ENCODE measurements at regions not wholly inside any gene's neighbourhood (a gene's known extent, or its start where the extent isn't known, plus 50 kb on each side); places are given as distances from the start of the nearest gene placed in this dataset.

DNA sequence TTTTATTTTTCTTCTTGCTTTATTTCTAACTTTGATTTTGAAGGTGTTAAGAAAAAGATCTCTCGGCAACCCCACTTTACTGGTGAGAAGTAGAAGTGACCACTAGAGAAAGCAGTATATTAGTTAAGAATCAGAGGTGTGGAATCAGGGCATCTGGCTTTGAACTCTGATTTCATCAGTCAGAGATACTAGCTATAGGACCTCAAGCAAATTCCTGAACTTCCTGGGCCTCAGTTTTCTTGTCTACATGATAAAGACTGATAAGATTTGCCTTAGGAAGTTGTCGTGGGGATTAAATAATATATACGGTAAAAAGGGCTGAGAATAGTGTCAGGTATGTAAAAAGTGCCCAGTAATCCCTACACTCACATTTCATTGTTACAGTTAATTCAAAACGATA, 440.3 kb upstream of the CRIM1 start:
- no peak overlapping the region for H4K91ac ChIP-seq (replicated peaks; ENCODE audit: insufficient read length, low read length)
- no peak overlapping the region for H3K23ac ChIP-seq (ENCODE audit: insufficient read length)
- POLR2A ChIA-PET (ENCODE audit: partially characterized antibody): no interaction called here
- TF ChIP-seq, protein P1, sequence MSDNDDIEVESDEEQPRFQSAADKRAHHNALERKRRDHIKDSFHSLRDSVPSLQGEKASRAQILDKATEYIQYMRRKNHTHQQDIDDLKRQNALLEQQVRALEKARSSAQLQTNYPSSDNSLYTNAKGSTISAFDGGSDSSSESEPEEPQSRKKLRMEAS (IDR thresholded peaks at IDR 0.05): no peak
- TF ChIP-seq GABPA (IDR thresholded peaks at IDR 0.05; ENCODE audit: borderline replicate concordance, insufficient read depth, low read length) (no peak), TBP (IDR thresholded peaks at IDR 0.05; ENCODE audit: low read depth, low read length) (no peak), GTF2F1 (IDR thresholded peaks at IDR 0.05; ENCODE audit: borderline replicate concordance, low read depth, low read length) (no peak), SP4 (IDR thresholded peaks at IDR 0.05; ENCODE audit: low read length) (no peak), SAP30 (IDR thresholded peaks at IDR 0.05; ENCODE audit: insufficient read depth, insufficient replicate concordance, low read length) (no peak), MAFK (IDR thresholded peaks at IDR 0.05; ENCODE audit: low read depth, low read length) (no peak)
- no peak overlapping the region for H3K4me3 ChIP-seq (ENCODE audit: extremely low read depth in 1 of 4, insufficient read depth in 2 of 4, low read depth in 3 of 4, low read length in 4 of 4)
- H3K79me1 ChIP-seq (ENCODE audit: low read depth, low read length): no peaks in the 10 kb centered on the region
- no peaks in the 10 kb centered on the region for H3K23me2 ChIP-seq (ENCODE audit: low read depth, low read length)
- H3K4me2 ChIP-seq (ENCODE audit: insufficient read depth in 1 of 2, low read depth in 2 of 2, low read length in 2 of 2): no peak overlapping the region
- no peaks in the 10 kb centered on the region for H4K20me1 ChIP-seq (replicated peaks in 1 of 2; ENCODE audit: control insufficient read depth in 1 of 2, insufficient read depth in 2 of 2, low read length in 2 of 2)
- no peak overlapping the region for H4K5ac ChIP-seq (ENCODE audit: insufficient read length, low read depth, low read length)
- H3K9ac ChIP-seq (replicated peaks in 1 of 4; ENCODE audit: extremely low read depth in 1 of 4, low read depth in 3 of 4, low read length in 3 of 4): no peak overlapping the region
- no peak overlapping the region for H3K27ac ChIP-seq (ENCODE audit: low read depth, low read length)
- H3K36me3 ChIP-seq (ENCODE audit: control insufficient read depth in 2 of 4, insufficient read depth in 4 of 4, low read length in 3 of 4): no peaks in the 10 kb centered on the region
- H2BK15ac ChIP-seq (ENCODE audit: low read length): no peak overlapping the region
- no peak overlapping the region for H4K8ac ChIP-seq (ENCODE audit: extremely low read depth, insufficient read depth, low read length)
- CTCF ChIA-PET (ENCODE audit: partially characterized antibody): interaction anchor here (1.5 to 2.2 kb wide), 2 partner anchors 9 to 43 kb away, joined by 4 to 7 read pairs; no protein-coding TSS in a partner anchor
- no peak overlapping the region for H3K4ac ChIP-seq (replicated peaks; ENCODE audit: insufficient read length, low read depth, low read length)
- H2AFZ ChIP-seq (ENCODE audit: low read length): peak overlapping the region; percentile 35; the same call in 1 of the 2 replicates
- no peak overlapping the region for H2BK12ac ChIP-seq (ENCODE audit: low read depth, low read length)
- H3K14ac ChIP-seq (ENCODE audit: insufficient read length): no peak overlapping the region
- H2BK5ac ChIP-seq (ENCODE audit: low read depth, low read length): no peak overlapping the region
- no peak for DNase-seq (ENCODE audit: low read depth in 1 of 2, low spot score in 2 of 2)
- no peak overlapping the region for H2BK20ac ChIP-seq (ENCODE audit: low read length)
- no peaks in the 10 kb centered on the region; a peak in 1 of 4 replicates for H3K9me3 ChIP-seq (ENCODE audit: insufficient read depth in 2 of 2, low read depth in 1 of 2, low read length in 1 of 2)
- no peaks in the 10 kb centered on the region for H3K4me1 ChIP-seq (replicated peaks in 1 of 4; ENCODE audit: control insufficient read depth in 3 of 4, insufficient read depth in 4 of 4, low read length in 3 of 4)
- 88% methylated on average over 4 of the region's 4 CpGs; no CpG with 5 or more reads in 1 of the 2 experiments for WGBS, 2 experiments (ENCODE audit: extremely low coverage in 1 of 2, insufficient coverage in 1 of 2, insufficient read length in 1 of 2, insufficient replicate concordance in 2 of 2, low coverage in 1 of 2, low lambda C conversion rate in 2 of 2, missing lambda C conversion rate in 1 of 2)
- H2AK5ac ChIP-seq (ENCODE audit: low read depth, low read length): no peak overlapping the region
- no peaks in the 10 kb centered on the region for H3K79me2 ChIP-seq (ENCODE audit: control insufficient read depth in 1 of 2, insufficient read depth in 2 of 2, low read length in 2 of 2)
- H3K56ac ChIP-seq (replicated peaks; ENCODE audit: insufficient read length, low read depth, low read length): no peak overlapping the region
- no peak overlapping the region for H3K18ac ChIP-seq (ENCODE audit: extremely low read depth, low read length)
- no peaks in the 10 kb centered on the region for H3K27me3 ChIP-seq (replicated peaks in 1 of 4; ENCODE audit: control insufficient read depth in 3 of 4, extremely low read depth in 1 of 4, insufficient read depth in 3 of 4, low read length in 3 of 4)
- FAIRE-seq: no peak
- H2BK120ac ChIP-seq (replicated peaks; ENCODE audit: low read depth, low read length): no peak overlapping the region

All from H1 (cell line).